HCT116 (cell line): ENCODE measurements at regions not wholly inside any gene's neighbourhood (a gene's known extent, or its start where the extent isn't known, plus 50 kb on each side); places are given as distances from the start of the nearest gene placed in this dataset.

ENCODE experiments used
- ATAC-seq: fragments of 200-7000 bp; cut with Tn5 transposase; 2 replicates; pipeline ENCODE4 v1.9.1; 2020; ENCODE audit warnings: mild to moderate bottlenecking, moderate library complexity
- BruUV-seq: library from RNA; stranded (reverse); fragments of 400-500 nt; replicated peaks from 2 replicates; lab custom pipeline; 2021; lab: Mats Ljungman, UMichigan
- CTCF ChIA-PET: fragments of 300-600 bp; sonication (Branson Sonifier 250); formaldehyde crosslinking; loops from one replicate; lab custom pipeline; 2021; ENCODE audit warnings: antibody characterized with exemption; lab: Charles Lee
- POLR2A ChIA-PET: fragments of 300-600, 350-600 bp; sonication (Branson Sonifier 250); formaldehyde crosslinking; loops from one replicate; lab custom pipeline; 2021; ENCODE audit warnings: antibody characterized with exemption; lab: Charles Lee
- RAD21 ChIA-PET, 2 experiments: fragments of 300-600 bp; sonication (Branson Sonifier 250); formaldehyde crosslinking; loops; one replicate each; lab custom pipeline; 2023; ENCODE audit warnings: low total read pairs in 2 of 2; ENCODE audit not compliant: uncharacterized antibody in 2 of 2, unreplicated experiment in 2 of 2, low non-redundant PET in 1 of 2; lab: Charles Lee
- DNase-seq: peaks from one replicate; pipeline ENCODE4 v3.0.0-alpha.2; 2010; ENCODE audit warnings: low read depth, low spot score
- H2AFZ ChIP-seq: fragments of 200-600 bp; shearing (Covaris generic), sonication (generic); 2 replicates; pipeline ENCODE4 v1.6.1; 2017; ENCODE audit warnings: low read depth, mixed run types, mixed read lengths, antibody characterized with exemption, low read length; ENCODE audit not compliant: poor library complexity, severe bottlenecking
- H3K27ac ChIP-seq: 2 replicates; pipeline ENCODE4 v1.5.1; 2012; ENCODE audit warnings: low read depth, low read length
- H3K27me3 ChIP-seq: fragments of 200-600 bp; sonication (generic); 2 replicates; pipeline ENCODE4 v1.6.1; 2016; ENCODE audit warnings: mixed run types, low read length, mixed read lengths; ENCODE audit not compliant: insufficient read depth
- H3K36me3 ChIP-seq, 2 experiments: fragments of 200-500 bp in 1 of 2; fragments of 200-600 bp in 1 of 2; sonication (Bioruptor generic) in 1 of 2; sonication (generic) in 1 of 2; 2 replicates each; pipeline versions ENCODE4 v1.5.1 to v1.6.1; 2014 to 2016; ENCODE audit warnings: low read length in 2 of 2, inconsistent platforms in 1 of 2, mixed read lengths in 1 of 2, mixed run types in 1 of 2; ENCODE audit not compliant: insufficient read depth in 2 of 2, control insufficient read depth in 1 of 2
- H3K4me1 ChIP-seq, 2 experiments: fragments of 200-600 bp in 1 of 2; sonication (generic) in 1 of 2; 2 replicates each; pipeline versions ENCODE4 v1.5.1 to v1.6.1; 2012 to 2017; ENCODE audit warnings: low read length in 2 of 2, inconsistent platforms in 1 of 2, mild to moderate bottlenecking in 1 of 2, mixed read lengths in 1 of 2, mixed run types in 1 of 2, moderate library complexity in 1 of 2; ENCODE audit not compliant: insufficient read depth in 2 of 2, control insufficient read depth in 1 of 2
- H3K4me2 ChIP-seq: fragments of 200-600 bp; sonication (generic); 2 replicates; pipeline ENCODE4 v1.6.1; 2017; ENCODE audit warnings: mixed run types, low read length, mixed read lengths
- H3K4me3 ChIP-seq, 2 experiments: fragments of 200-600 bp in 1 of 2; sonication (generic) in 1 of 2; replicated peaks in 1 of 2; 2 replicates each; pipeline ENCODE4 v1.5.1; 2011 to 2016; ENCODE audit warnings: low read length in 2 of 2, control low read depth in 1 of 2, low read depth in 1 of 2, mild to moderate bottlenecking in 1 of 2, mixed read lengths in 1 of 2, mixed run types in 1 of 2
- H3K79me2 ChIP-seq: fragments of 200-600 bp; sonication (generic); 2 replicates; pipeline ENCODE4 v1.6.1; 2017; ENCODE audit warnings: mild to moderate bottlenecking, mixed run types, low read length, moderate library complexity, mixed read lengths; ENCODE audit not compliant: insufficient read depth
- H3K9ac ChIP-seq: fragments of 200-600 bp; sonication (generic); 2 replicates; pipeline ENCODE4 v1.6.1; 2016; ENCODE audit warnings: low read length, mixed read lengths
- H3K9me2 ChIP-seq: fragments of 200-600 bp; sonication (generic), shearing (Covaris generic); 2 replicates; pipeline ENCODE4 v1.6.1; 2017; ENCODE audit warnings: mixed run types, mild to moderate bottlenecking, moderate library complexity; ENCODE audit not compliant: insufficient read depth
- H3K9me3 ChIP-seq, 2 experiments: fragments of 200-500 bp in 1 of 2; fragments of 200-600 bp in 1 of 2; sonication (Bioruptor generic) in 1 of 2; sonication (generic) in 1 of 2; 2 replicates each; pipeline ENCODE4 v1.6.1; 2014 to 2017; ENCODE audit warnings: low read length in 2 of 2, mixed read lengths in 2 of 2, inconsistent platforms in 1 of 2, low read depth in 1 of 2, mild to moderate bottlenecking in 1 of 2, mixed run types in 1 of 2, moderate library complexity in 1 of 2; ENCODE audit not compliant: control insufficient read depth in 1 of 2, insufficient read depth in 1 of 2
- H4K20me1 ChIP-seq: fragments of 200-600 bp; sonication (generic), shearing (Covaris generic); 2 replicates; pipeline ENCODE4 v1.6.1; 2017; ENCODE audit warnings: mixed run types, mild to moderate bottlenecking, moderate library complexity; ENCODE audit not compliant: insufficient read depth
- CBX3 ChIP-seq: IDR thresholded peaks from 2 replicates; pipeline ENCODE4 v1.6.1; 2012; ENCODE audit warnings: low read depth
- EGR1 ChIP-seq: IDR thresholded peaks from 2 replicates; pipeline ENCODE4 v1.6.1; 2012; ENCODE audit warnings: low read depth
- ELF1 ChIP-seq: IDR thresholded peaks from 2 replicates; pipeline ENCODE4 v1.6.1; 2012; ENCODE audit warnings: low read depth, borderline replicate concordance
- JUND ChIP-seq: IDR thresholded peaks from 2 replicates; pipeline ENCODE4 v1.6.1; 2012
- MAX ChIP-seq: IDR thresholded peaks from 2 replicates; pipeline ENCODE4 v1.6.1; 2012
- RAD21 ChIP-seq: IDR thresholded peaks from 2 replicates; pipeline ENCODE4 v1.6.1; 2012; ENCODE audit warnings: low read depth, mild to moderate bottlenecking
- REST ChIP-seq: IDR thresholded peaks from 2 replicates; pipeline ENCODE4 v1.6.1; 2012; ENCODE audit warnings: low read depth
- ZNF274 ChIP-seq: fragments of 200-500 bp; sonication (Bioruptor generic); IDR thresholded peaks from 2 replicates; pipeline ENCODE4 v1.6.1; 2014; ENCODE audit warnings: mild to moderate bottlenecking, low read depth, low read length, inconsistent platforms
- intact Hi-C: fragments of 100-400 bp; cut with micrococcal nuclease; formaldehyde crosslinking; loops from 2 replicates; pipeline ENCODE4 v1.10.0; 2022

- Histone ChIP-seq H3K4me3 (no peak overlapping the region), H3K27ac (no peak overlapping the region), H3K9me2 (no peaks in the 10 kb centered on the region), H2AFZ (no peak overlapping the region), H3K9ac (no peak overlapping the region), H3K4me1 (no peaks in the 10 kb centered on the region), H3K4me2 (no peak overlapping the region), H3K79me2 (no peaks in the 10 kb centered on the region), H3K9me3 (no peaks in the 10 kb centered on the region), H3K36me3 (no peaks in the 10 kb centered on the region), H3K27me3 (peaks cover 22% of the 10 kb centered on the region), H4K20me1 (no peaks in the 10 kb centered on the region)
- BruUV-seq, result no TSS peak
- POLR2A ChIA-PET, result no interaction called here
- no peak for TF ChIP-seq EGR1
- intact Hi-C loops, result no loop called here
- ATAC-seq (no peak), DNase-seq (no peak)
- CTCF ChIA-PET, result no interaction called here
- RAD21 ChIA-PET, result no interaction called here
Observed at GRCh38 chr14:94936901-94937685, 167.2 kb upstream of the GSC start.

- Histone ChIP-seq H3K36me3 (no peaks in the 10 kb centered on the region), H2AFZ (no peak overlapping the region), H3K4me2 (no peak overlapping the region), H3K9me2 (no peaks in the 10 kb centered on the region), H3K9me3 (no peaks in the 10 kb centered on the region), H3K4me1 (no peaks in the 10 kb centered on the region), H3K79me2 (no peaks in the 10 kb centered on the region), H3K27me3 (peaks cover 25% of the 10 kb centered on the region), H3K9ac (no peak overlapping the region), H4K20me1 (no peaks in the 10 kb centered on the region), H3K27ac (no peak overlapping the region), H3K4me3 (no peak overlapping the region)
- ATAC-seq, result no peak
- ChIA-PET POLR2A (no interaction called here), RAD21 (no interaction called here), CTCF (no interaction called here)
- intact Hi-C loops, result no loop called here
- TF ChIP-seq RAD21, result no peak
- no peak for TF ChIP-seq MAX
- no peak for TF ChIP-seq JUND
- TF ChIP-seq CBX3, result no peak
- TF ChIP-seq REST, result no peak
- TF ChIP-seq ZNF274, result no peak
- TF ChIP-seq ELF1, result no peak
- no peak for DNase-seq
- no TSS peak for BruUV-seq
Observed at GRCh38 chr14:94936401-94936892, 166.5 kb upstream of the GSC start.
